ENCODE measurements at regions not wholly inside any gene's neighbourhood (a gene's known extent, or its start where the extent isn't known, plus 50 kb on each side); places are given as distances from the start of the nearest gene placed in this dataset.

DNA sequence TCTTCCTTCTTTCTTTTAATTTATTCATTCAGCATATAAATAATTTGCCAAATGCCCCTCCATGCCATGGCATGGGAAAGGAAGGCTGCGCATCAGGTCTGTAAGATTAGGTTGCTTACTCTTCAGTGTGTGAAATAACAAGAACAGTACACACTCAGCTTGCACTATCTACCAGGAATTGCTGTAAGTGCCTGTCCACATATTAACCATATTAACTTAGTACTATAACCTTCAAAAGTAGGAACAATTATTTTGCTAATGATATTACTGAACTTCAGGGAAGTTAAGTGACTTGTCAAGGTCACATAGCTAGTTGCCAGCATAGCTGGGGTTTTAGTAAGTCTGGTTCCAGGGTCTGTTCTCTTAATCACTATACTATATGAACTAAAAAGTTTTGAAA lies 89.2 kb upstream of the PMFBP1 start:
- TF ChIP-seq, protein P1, sequence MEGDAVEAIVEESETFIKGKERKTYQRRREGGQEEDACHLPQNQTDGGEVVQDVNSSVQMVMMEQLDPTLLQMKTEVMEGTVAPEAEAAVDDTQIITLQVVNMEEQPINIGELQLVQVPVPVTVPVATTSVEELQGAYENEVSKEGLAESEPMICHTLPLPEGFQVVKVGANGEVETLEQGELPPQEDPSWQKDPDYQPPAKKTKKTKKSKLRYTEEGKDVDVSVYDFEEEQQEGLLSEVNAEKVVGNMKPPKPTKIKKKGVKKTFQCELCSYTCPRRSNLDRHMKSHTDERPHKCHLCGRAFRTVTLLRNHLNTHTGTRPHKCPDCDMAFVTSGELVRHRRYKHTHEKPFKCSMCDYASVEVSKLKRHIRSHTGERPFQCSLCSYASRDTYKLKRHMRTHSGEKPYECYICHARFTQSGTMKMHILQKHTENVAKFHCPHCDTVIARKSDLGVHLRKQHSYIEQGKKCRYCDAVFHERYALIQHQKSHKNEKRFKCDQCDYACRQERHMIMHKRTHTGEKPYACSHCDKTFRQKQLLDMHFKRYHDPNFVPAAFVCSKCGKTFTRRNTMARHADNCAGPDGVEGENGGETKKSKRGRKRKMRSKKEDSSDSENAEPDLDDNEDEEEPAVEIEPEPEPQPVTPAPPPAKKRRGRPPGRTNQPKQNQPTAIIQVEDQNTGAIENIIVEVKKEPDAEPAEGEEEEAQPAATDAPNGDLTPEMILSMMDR (IDR thresholded peaks at IDR 0.05 in 8 of 11, conservative IDR thresholded peaks at IDR 0.05 in 3 of 11): no peak
- no peak for TF ChIP-seq POLR2A (IDR thresholded peaks at IDR 0.05)
- TF ChIP-seq POLR2AphosphoS5 (IDR thresholded peaks at IDR 0.05): no peak
